CD14-positive monocyte (primary cell): ENCODE measurements at regions not wholly inside any gene's neighbourhood (a gene's known extent, or its start where the extent isn't known, plus 50 kb on each side); places are given as distances from the start of the nearest gene placed in this dataset.

Experiments used
- DNase-seq, 3 donors: peaks; one replicate each; pipeline ENCODE4 v3.0.0-alpha.2; 2011 to 2022
- H2AFZ ChIP-seq: 2 replicates; pipeline ENCODE4 v1.6.0; 2012; ENCODE audit warnings: mild to moderate bottlenecking, low read depth, low read length, inconsistent platforms; ENCODE audit not compliant: insufficient read depth, poor library complexity, severe bottlenecking
- H3K27ac ChIP-seq, 2 donors: 1 replicate in 1 of 2; 2 replicates in 1 of 2; pipeline ENCODE4 v1.5.1; 2012 to 2013; ENCODE audit warnings: low read length in 2 of 2, control low read depth in 1 of 2, inconsistent platforms in 1 of 2, low read depth in 1 of 2, mild to moderate bottlenecking in 1 of 2
- H3K27me3 ChIP-seq, 2 donors: one replicate each; pipeline versions ENCODE4 v1.6.0 to v1.6.1; 2011 to 2013; ENCODE audit warnings: low read length in 2 of 2; ENCODE audit not compliant: control insufficient read depth in 2 of 2, insufficient read depth in 2 of 2
- H3K36me3 ChIP-seq, 2 donors: replicated peaks in 1 of 2; 1 replicate in 1 of 2; 2 replicates in 1 of 2; pipeline versions ENCODE4 v1.5.1 to v1.6.1; 2012 to 2013; ENCODE audit warnings: low read length in 2 of 2, control low read depth in 1 of 2, inconsistent platforms in 1 of 2, mild to moderate bottlenecking in 1 of 2; ENCODE audit not compliant: insufficient read depth in 2 of 2, control insufficient read depth in 1 of 2
- H3K4me1 ChIP-seq, 2 donors: 1 replicate in 1 of 2; 2 replicates in 1 of 2; pipeline versions ENCODE4 v1.5.1 to v1.6.1; 2012 to 2013; ENCODE audit warnings: low read length in 2 of 2, control low read depth in 1 of 2, inconsistent platforms in 1 of 2, mild to moderate bottlenecking in 1 of 2, moderate library complexity in 1 of 2; ENCODE audit not compliant: insufficient read depth in 2 of 2, control insufficient read depth in 1 of 2
- H3K4me2 ChIP-seq: replicated peaks from 2 replicates; pipeline ENCODE3; 2012; ENCODE audit warnings: low read length, moderate library complexity, mild to moderate bottlenecking; ENCODE audit not compliant: poor library complexity, severe bottlenecking; ENCODE audit errors: extremely low read depth
- H3K4me3 ChIP-seq, 3 experiments: fragments of 200-600 bp in 1 of 3; sonication (generic) in 1 of 3; replicated peaks in 1 of 3; 1 replicate in 2 of 3; 2 replicates in 1 of 3; pipeline ENCODE4 v1.5.1; 2011 to 2013; ENCODE audit warnings: low read length in 3 of 3, mild to moderate bottlenecking in 3 of 3, control low read depth in 2 of 3, low read depth in 2 of 3, inconsistent platforms in 1 of 3, moderate library complexity in 1 of 3
- H3K79me2 ChIP-seq: 2 replicates; pipeline ENCODE4 v1.6.0; 2012; ENCODE audit warnings: mild to moderate bottlenecking, control low read depth, inconsistent platforms, low read length, moderate library complexity; ENCODE audit not compliant: insufficient read depth
- H3K9ac ChIP-seq: 2 replicates; pipeline ENCODE4 v1.6.0; 2017; ENCODE audit warnings: low read length, mild to moderate bottlenecking; ENCODE audit not compliant: insufficient read depth, poor library complexity, severe bottlenecking
- H3K9me3 ChIP-seq, 2 donors: replicated peaks in 1 of 2; 1 replicate in 1 of 2; 2 replicates in 1 of 2; pipeline versions ENCODE4 v1.5.1 to v1.6.1; 2012 to 2013; ENCODE audit warnings: low read length in 2 of 2, control low read depth in 1 of 2; ENCODE audit not compliant: control insufficient read depth in 1 of 2, insufficient read depth in 1 of 2
- H4K20me1 ChIP-seq: 2 replicates; pipeline ENCODE4 v1.6.0; 2012; ENCODE audit warnings: mild to moderate bottlenecking, low read length, control low read depth, moderate library complexity; ENCODE audit not compliant: insufficient read depth
- H3K27ac Mint-ChIP-seq, 7 donors: one replicate each; pipeline ENCODE4 v1.8.0; 2020; ENCODE audit warnings: mild to moderate bottlenecking in 7 of 7, mixed read lengths in 7 of 7, moderate library complexity in 6 of 7, inconsistent platforms in 2 of 7
- H3K27me3 Mint-ChIP-seq, 3 donors: one replicate each; pipeline ENCODE4 v1.8.0; 2021 to 2022; ENCODE audit warnings: low read depth in 3 of 3, mild to moderate bottlenecking in 3 of 3, mixed read lengths in 3 of 3, moderate library complexity in 3 of 3, inconsistent platforms in 1 of 3
- H3K36me3 Mint-ChIP-seq, 2 donors: one replicate each; pipeline ENCODE4 v1.8.0; 2020; ENCODE audit warnings: mixed read lengths in 2 of 2, inconsistent platforms in 1 of 2, mild to moderate bottlenecking in 1 of 2
- H3K4me1 Mint-ChIP-seq: one replicate; pipeline ENCODE4 v1.8.0; 2020; ENCODE audit warnings: mild to moderate bottlenecking, mixed read lengths
- H3K4me3 Mint-ChIP-seq, 2 donors: one replicate each; pipeline ENCODE4 v1.8.0; 2020; ENCODE audit warnings: mild to moderate bottlenecking in 2 of 2, mixed read lengths in 2 of 2, moderate library complexity in 1 of 2
- H3K9me3 Mint-ChIP-seq, 7 donors: one replicate each; pipeline ENCODE4 v1.8.0; 2020 to 2022; ENCODE audit warnings: mixed read lengths in 7 of 7, mild to moderate bottlenecking in 6 of 7, moderate library complexity in 6 of 7, inconsistent platforms in 2 of 7
- CTCF ChIP-seq: fragments of 200-600 bp; IDR thresholded peaks from one replicate; pipeline ENCODE4 v1.8.0; 2022; ENCODE audit warnings: antibody characterized with exemption, mild to moderate bottlenecking
- WGBS: methylation state at CpG from one replicate; pipeline ENCODE4 v1.1.5; 2013; ENCODE audit warnings: missing lambda C conversion rate; ENCODE audit not compliant: insufficient coverage; 5-methylcytosine and 5-hydroxymethylcytosine counted together
- intact Hi-C, 2 donors: fragments of 100-400 bp; cut with micrococcal nuclease; formaldehyde crosslinking; loops; one replicate each; pipeline versions ENCODE4 v1.15.0 to v1.15.1; 2023

- H3K9me3 Mint-ChIP-seq: peaks cover 0 to 2% (median 0%) of the 10 kb centered on the region in 7 donors
- WGBS: 93% methylated on average over 5 of the region's 5 CpGs
Observed at GRCh38 chr11:129610545-129610944, 205.1 kb upstream of the TMEM45B start.

GRCh38 chr11:129611661-129612446, 203.8 kb upstream of the TMEM45B start:
- intact Hi-C loops: no loop called here
- H2AFZ ChIP-seq: no peak overlapping the region

More at GRCh38 chr11:129610545-129610944, 205.1 kb upstream of the TMEM45B start:
- H3K27me3 Mint-ChIP-seq: no peaks in the 10 kb centered on the region
- H3K36me3 Mint-ChIP-seq: no peaks in the 10 kb centered on the region
- intact Hi-C loops: no loop called here
- H3K27ac Mint-ChIP-seq: no peak overlapping the region
- Histone ChIP-seq H3K9ac (no peak overlapping the region), H3K4me2 (no peak overlapping the region), H3K9me3 (no peaks in the 10 kb centered on the region), H3K27ac (no peak overlapping the region), H3K27me3 (no peaks in the 10 kb centered on the region), H4K20me1 (no peaks in the 10 kb centered on the region), H3K4me3 (no peak overlapping the region), H3K36me3 (no peaks in the 10 kb centered on the region), H2AFZ (no peak overlapping the region), H3K79me2 (no peaks in the 10 kb centered on the region), H3K4me1 (no peaks in the 10 kb centered on the region)
- H3K4me3 Mint-ChIP-seq: no peak overlapping the region
- TF ChIP-seq CTCF: no peak
- no peaks in the 10 kb centered on the region for H3K4me1 Mint-ChIP-seq
- DNase-seq: no peak

More at GRCh38 chr11:129611661-129612446, 203.8 kb upstream of the TMEM45B start:
- Mint-ChIP-seq H3K9me3 (peaks cover 0 to 2% (median 0%) of the 10 kb centered on the region in 7 donors), H3K27me3 (peaks cover 0 to 2% (median 0%) of the 10 kb centered on the region in 3 donors), H3K36me3 (no peaks in the 10 kb centered on the region), H3K4me3 (no peak overlapping the region), H3K27ac (no peak overlapping the region), H3K4me1 (no peaks in the 10 kb centered on the region)
- WGBS: 67% methylated on average over 10 of the region's 17 CpGs
- Histone ChIP-seq H3K36me3 (no peaks in the 10 kb centered on the region), H3K79me2 (no peaks in the 10 kb centered on the region), H3K4me2 (no peak overlapping the region), H4K20me1 (no peaks in the 10 kb centered on the region), H3K9me3 (no peaks in the 10 kb centered on the region), H3K4me1 (no peaks in the 10 kb centered on the region), H3K27me3 (no peaks in the 10 kb centered on the region), H3K27ac (no peak overlapping the region), H3K4me3 (no peak overlapping the region), H3K9ac (no peak overlapping the region)
- no peak for TF ChIP-seq CTCF
- DNase-seq: no peak
